ENCODE measurements at regions not wholly inside any gene's neighbourhood (a gene's known extent, or its start where the extent isn't known, plus 50 kb on each side); places are given as distances from the start of the nearest gene placed in this dataset.

GRCh38 chr2:40653829-40654228 is 201.9 kb upstream of the SLC8A1 start:
- H3K27me3 ChIP-seq (replicated peaks; ENCODE audit: insufficient read depth, low read depth, low read length, poor library complexity), result peaks cover 15% of the 10 kb centered on the region
- POLR2A ChIA-PET (ENCODE audit: low non-redundant PET), result no interaction called here
- DNase-seq (ENCODE audit: low spot score), result no peak
- H3K27ac ChIP-seq (ENCODE audit: low read depth, low read length, poor library complexity, severe bottlenecking), result no peak overlapping the region
- intact Hi-C loops (cut with micrococcal nuclease; ENCODE audit: unreplicated experiment), result no loop called here
- H3K36me3 ChIP-seq (ENCODE audit: insufficient read depth, low read length, poor library complexity, severe bottlenecking), result no peaks in the 10 kb centered on the region
- BruUV-seq (replicated peaks), result no TSS peak
- CTCF ChIA-PET, result no interaction called here
- H3K4me3 ChIP-seq (ENCODE audit: low read depth, low read length, poor library complexity, severe bottlenecking), result no peak overlapping the region
- H3K4me1 ChIP-seq (ENCODE audit: insufficient read depth, low read length, poor library complexity, severe bottlenecking), result no peaks in the 10 kb centered on the region
- TF ChIP-seq EZH2 (IDR thresholded peaks at IDR 0.05; ENCODE audit: borderline replicate concordance, low read depth, low read length, poor library complexity, severe bottlenecking) (no peak), CTCF (conservative IDR thresholded peaks at IDR 0.05; ENCODE audit: low read depth, low read length) (no peak)
- no peaks in the 10 kb centered on the region for H3K9me3 ChIP-seq (ENCODE audit: low read depth, low read length, poor library complexity, severe bottlenecking)

- intact Hi-C loops (cut with micrococcal nuclease; ENCODE audit: unreplicated experiment), result no loop called here
- H3K36me3 ChIP-seq (ENCODE audit: insufficient read depth, low read length, poor library complexity, severe bottlenecking), result no peaks in the 10 kb centered on the region
- H3K27me3 ChIP-seq (replicated peaks; ENCODE audit: insufficient read depth, low read depth, low read length, poor library complexity), result peaks cover 12% of the 10 kb centered on the region
- ChIA-PET POLR2A (ENCODE audit: low non-redundant PET) (no interaction called here), CTCF (no interaction called here)
- H3K4me3 ChIP-seq (ENCODE audit: low read depth, low read length, poor library complexity, severe bottlenecking), result no peak overlapping the region
- DNase-seq (ENCODE audit: low spot score), result no peak
- BruUV-seq (replicated peaks), result no TSS peak
- no peak overlapping the region for H3K27ac ChIP-seq (ENCODE audit: low read depth, low read length, poor library complexity, severe bottlenecking)
- no peaks in the 10 kb centered on the region for H3K9me3 ChIP-seq (ENCODE audit: low read depth, low read length, poor library complexity, severe bottlenecking)
- TF ChIP-seq CTCF (conservative IDR thresholded peaks at IDR 0.05; ENCODE audit: low read depth, low read length), result no peak
- H3K4me1 ChIP-seq (ENCODE audit: insufficient read depth, low read length, poor library complexity, severe bottlenecking), result no peaks in the 10 kb centered on the region
Measured at GRCh38 chr2:40654346-40654745, 202.5 kb upstream of the SLC8A1 start.

- DNase-seq (ENCODE audit: low spot score), result peak; percentile 10
- Histone ChIP-seq H3K4me1 (ENCODE audit: insufficient read depth, low read length, poor library complexity, severe bottlenecking) (no peaks in the 10 kb centered on the region), H3K27ac (ENCODE audit: low read depth, low read length, poor library complexity, severe bottlenecking) (no peak overlapping the region), H3K4me3 (ENCODE audit: low read depth, low read length, poor library complexity, severe bottlenecking) (no peak overlapping the region), H3K27me3 (replicated peaks; ENCODE audit: insufficient read depth, low read depth, low read length, poor library complexity) (peaks cover under 1% of the 10 kb centered on the region), H3K36me3 (ENCODE audit: insufficient read depth, low read length, poor library complexity, severe bottlenecking) (no peaks in the 10 kb centered on the region), H3K9me3 (ENCODE audit: low read depth, low read length, poor library complexity, severe bottlenecking) (no peaks in the 10 kb centered on the region)
- TF ChIP-seq EZH2 (IDR thresholded peaks at IDR 0.05; ENCODE audit: borderline replicate concordance, low read depth, low read length, poor library complexity, severe bottlenecking), result no peak
- no peak for TF ChIP-seq CTCF (conservative IDR thresholded peaks at IDR 0.05; ENCODE audit: low read depth, low read length)
- CTCF ChIA-PET, result no interaction called here
- intact Hi-C loops (cut with micrococcal nuclease; ENCODE audit: unreplicated experiment), result no loop called here
- no TSS peak for BruUV-seq (replicated peaks)
- POLR2A ChIA-PET (ENCODE audit: low non-redundant PET), result no interaction called here
Measured at GRCh38 chr2:40658941-40659340, 207.1 kb upstream of the SLC8A1 start.

Data from A673 (cell line).